AG04450 (cell line): ENCODE measurements at regions not wholly inside any gene's neighbourhood (a gene's known extent, or its start where the extent isn't known, plus 50 kb on each side); places are given as distances from the start of the nearest gene placed in this dataset.

Experiments
- CTCF ChIA-PET: fragments of 300-600, 350-600 bp; formaldehyde crosslinking; extraction: SDS; loops from one replicate; lab custom pipeline; 2022; ENCODE audit warnings: antibody characterized with exemption, inconsistent platforms; lab: Charles Lee
- POLR2A ChIA-PET: fragments of 350-600 bp; formaldehyde crosslinking; extraction: SDS; loops from one replicate; lab custom pipeline; 2021; ENCODE audit warnings: antibody characterized with exemption, inconsistent platforms; lab: Yijun Ruan, JAX
- DNase-seq: peaks from one replicate; pipeline ENCODE4 v3.0.0-alpha.2; 2011; ENCODE audit warnings: low read depth, low spot score
- H3K27ac ChIP-seq: one replicate; pipeline ENCODE4 v1.5.1; 2012; ENCODE audit warnings: low read depth, low read length, control low read depth
- H3K27me3 ChIP-seq: one replicate; pipeline ENCODE4 v1.6.0; 2012; ENCODE audit warnings: low read length; ENCODE audit not compliant: control insufficient read depth, insufficient read depth
- H3K4me3 ChIP-seq: 2 replicates; pipeline ENCODE4 v1.5.1; 2011; ENCODE audit warnings: mild to moderate bottlenecking, low read depth, low read length, control low read depth
- H3K9me3 ChIP-seq: 2 replicates; pipeline ENCODE4 v1.5.1; 2012; ENCODE audit warnings: low read length; ENCODE audit not compliant: control insufficient read depth, insufficient read depth
- TF ChIP-seq, protein P1 (sequence below): IDR thresholded peaks from 2 replicates; pipeline ENCODE4 v1.5.1; 2011; ENCODE audit warnings: low read depth, low read length, control low read depth, inconsistent platforms

DNA sequence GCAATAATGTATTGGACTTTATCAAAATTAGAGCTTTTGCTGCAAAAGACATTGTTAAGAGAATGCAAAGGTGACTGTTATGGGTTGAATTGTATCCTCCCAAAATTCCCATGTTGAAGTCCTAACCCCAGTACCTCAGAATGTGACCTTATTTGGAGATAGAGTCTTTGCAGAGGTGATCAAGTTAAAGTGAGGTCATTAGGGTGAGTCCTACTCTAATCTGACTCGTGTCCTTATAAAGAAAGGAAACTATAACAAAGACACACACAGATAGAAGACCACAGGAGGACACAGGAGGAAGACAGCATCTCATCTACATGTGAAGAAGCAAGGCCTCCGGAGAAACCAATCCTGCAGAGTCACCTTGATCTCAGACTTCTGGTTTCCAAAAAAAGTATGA lies 1011.2 kb downstream of the TBC1D22A start:
- DNase-seq: no peak

GRCh38 chr22:47772864-47773263 lies 1010.4 kb downstream of the TBC1D22A start:
- no peak overlapping the region for H3K4me3 ChIP-seq
- H3K9me3 ChIP-seq: peaks cover 20% of the 10 kb centered on the region
- no peak overlapping the region for H3K27ac ChIP-seq
- ChIA-PET POLR2A (no interaction called here), CTCF (interaction anchor here (0.5 kb wide), 1 partner anchor 165 kb away, joined by 5 read pairs; no protein-coding TSS in a partner anchor)
- DNase-seq: no peak
- TF ChIP-seq, protein P1, sequence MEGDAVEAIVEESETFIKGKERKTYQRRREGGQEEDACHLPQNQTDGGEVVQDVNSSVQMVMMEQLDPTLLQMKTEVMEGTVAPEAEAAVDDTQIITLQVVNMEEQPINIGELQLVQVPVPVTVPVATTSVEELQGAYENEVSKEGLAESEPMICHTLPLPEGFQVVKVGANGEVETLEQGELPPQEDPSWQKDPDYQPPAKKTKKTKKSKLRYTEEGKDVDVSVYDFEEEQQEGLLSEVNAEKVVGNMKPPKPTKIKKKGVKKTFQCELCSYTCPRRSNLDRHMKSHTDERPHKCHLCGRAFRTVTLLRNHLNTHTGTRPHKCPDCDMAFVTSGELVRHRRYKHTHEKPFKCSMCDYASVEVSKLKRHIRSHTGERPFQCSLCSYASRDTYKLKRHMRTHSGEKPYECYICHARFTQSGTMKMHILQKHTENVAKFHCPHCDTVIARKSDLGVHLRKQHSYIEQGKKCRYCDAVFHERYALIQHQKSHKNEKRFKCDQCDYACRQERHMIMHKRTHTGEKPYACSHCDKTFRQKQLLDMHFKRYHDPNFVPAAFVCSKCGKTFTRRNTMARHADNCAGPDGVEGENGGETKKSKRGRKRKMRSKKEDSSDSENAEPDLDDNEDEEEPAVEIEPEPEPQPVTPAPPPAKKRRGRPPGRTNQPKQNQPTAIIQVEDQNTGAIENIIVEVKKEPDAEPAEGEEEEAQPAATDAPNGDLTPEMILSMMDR: no peak
- no peaks in the 10 kb centered on the region for H3K27me3 ChIP-seq

More for the DNA sequence above, 1011.2 kb downstream of the TBC1D22A start:
- Histone ChIP-seq H3K4me3 (no peak overlapping the region), H3K9me3 (peaks cover 27% of the 10 kb centered on the region), H3K27ac (no peak overlapping the region), H3K27me3 (no peaks in the 10 kb centered on the region)
- CTCF ChIA-PET: interaction anchor here (0.5 kb wide), 1 partner anchor 166 kb away, joined by 5 read pairs; no protein-coding TSS in a partner anchor
- POLR2A ChIA-PET: no interaction called here
- TF ChIP-seq, protein P1: no peak

DNA sequence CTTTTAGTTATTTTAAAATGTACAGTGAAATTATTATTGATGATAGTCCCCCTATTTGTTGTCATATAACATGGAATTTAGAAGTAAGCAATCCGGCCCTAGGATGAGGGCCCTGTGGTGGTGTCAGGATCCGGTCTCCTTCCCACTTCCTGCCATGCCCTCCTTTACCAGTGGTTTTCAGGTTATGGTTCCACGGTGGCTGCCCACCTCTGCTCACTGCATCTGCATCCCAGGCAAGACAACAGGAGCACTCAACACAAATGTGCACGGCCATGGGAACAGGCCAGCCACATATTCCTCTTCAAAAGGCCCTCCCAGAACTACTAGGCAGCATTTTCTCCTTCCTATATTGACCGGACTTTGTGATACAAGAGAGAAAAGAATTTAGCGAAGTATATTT lies 1007.2 kb downstream of the TBC1D22A start:
- Histone ChIP-seq H3K27me3 (no peaks in the 10 kb centered on the region), H3K27ac (no peak overlapping the region), H3K4me3 (no peak overlapping the region), H3K9me3 (peaks cover 27% of the 10 kb centered on the region)
- POLR2A ChIA-PET: no interaction called here
- TF ChIP-seq, protein P1: no peak
- DNase-seq: no peak
- CTCF ChIA-PET: no interaction called here

GRCh38 chr22:47768027-47768426 lies 1005.6 kb downstream of the TBC1D22A start:
- DNase-seq: no peak
- TF ChIP-seq, protein P1: no peak
- ChIA-PET POLR2A (no interaction called here), CTCF (no interaction called here)
- Histone ChIP-seq H3K9me3 (peaks cover 43% of the 10 kb centered on the region), H3K27me3 (no peaks in the 10 kb centered on the region), H3K27ac (no peak overlapping the region), H3K4me3 (no peak overlapping the region)

DNA sequence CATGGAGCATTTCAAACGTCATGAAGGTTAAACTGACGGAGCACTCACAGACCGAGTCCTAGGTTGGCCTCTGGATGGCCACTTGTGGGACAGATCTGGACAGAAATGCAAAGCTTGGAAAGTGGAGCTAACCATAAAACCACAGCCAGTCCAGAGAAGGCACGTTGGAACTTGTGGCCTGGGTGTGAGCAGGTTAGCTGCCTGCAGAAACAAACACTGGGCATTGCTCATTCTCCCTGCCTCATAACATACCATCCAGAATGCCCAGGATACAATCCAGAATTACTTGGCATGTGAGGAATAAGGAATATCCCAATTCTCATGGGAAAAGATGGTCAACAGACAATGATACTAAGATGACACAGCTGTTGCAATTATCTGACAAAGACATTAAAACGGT lies 1005.0 kb downstream of the TBC1D22A start:
- no peak for DNase-seq
- CTCF ChIA-PET: no interaction called here
- TF ChIP-seq, protein P1: no peak
- H3K4me3 ChIP-seq: no peak overlapping the region
- POLR2A ChIA-PET: no interaction called here
- no peaks in the 10 kb centered on the region for H3K27me3 ChIP-seq
- no peak overlapping the region for H3K27ac ChIP-seq
- H3K9me3 ChIP-seq: peaks cover 43% of the 10 kb centered on the region
